Gastroesophageal sphincter (tissue), 3 donors: ENCODE measurements at regions not wholly inside any gene's neighbourhood (a gene's known extent, or its start where the extent isn't known, plus 50 kb on each side); places are given as distances from the start of the nearest gene placed in this dataset.

Experiments used
- EP300 ChIP-seq: sonication (generic); formaldehyde crosslinking; IDR thresholded peaks from one replicate; pipeline ENCODE4 v1.6.1; 2017; ENCODE audit warnings: antibody characterized with exemption, mild to moderate bottlenecking
- TF ChIP-seq, protein P1 (sequence below), 4 experiments: fragments of 200-600 bp in 2 of 4; fragments of 450-650 bp in 2 of 4; sonication (generic) in 1 of 4; IDR thresholded peaks; one replicate each; pipeline ENCODE4 v1.5.1; 2017 to 2019; ENCODE audit warnings: antibody characterized with exemption in 4 of 4, mild to moderate bottlenecking in 2 of 4, moderate library complexity in 2 of 4

DNA sequence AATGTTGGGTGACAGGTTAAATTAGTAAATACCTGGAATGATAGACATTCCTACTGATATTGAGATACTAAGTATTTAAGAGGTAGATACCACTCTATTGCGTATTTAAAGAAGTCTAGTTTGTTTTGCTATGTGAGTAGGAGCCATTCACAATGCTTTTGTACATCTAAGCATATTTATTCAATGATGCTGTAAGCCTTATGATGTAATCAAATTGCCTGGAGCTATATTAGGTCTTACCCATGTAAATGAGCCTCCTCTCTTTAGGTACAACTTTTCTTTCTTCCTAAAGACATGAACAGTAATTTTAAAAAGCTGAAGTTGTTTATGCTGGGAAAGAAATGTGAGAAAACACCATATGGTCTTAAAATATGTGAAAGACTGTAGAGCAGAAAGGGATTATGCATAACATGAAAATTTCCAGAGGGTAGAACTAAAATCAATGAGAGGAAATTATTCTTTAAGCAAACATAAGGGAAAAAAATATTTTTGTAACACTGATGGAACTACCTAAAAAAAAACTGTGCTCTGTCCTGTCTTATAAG is 526.7 kb downstream of the EPHA7 start:
- no peak for TF ChIP-seq EP300
- TF ChIP-seq, protein P1, sequence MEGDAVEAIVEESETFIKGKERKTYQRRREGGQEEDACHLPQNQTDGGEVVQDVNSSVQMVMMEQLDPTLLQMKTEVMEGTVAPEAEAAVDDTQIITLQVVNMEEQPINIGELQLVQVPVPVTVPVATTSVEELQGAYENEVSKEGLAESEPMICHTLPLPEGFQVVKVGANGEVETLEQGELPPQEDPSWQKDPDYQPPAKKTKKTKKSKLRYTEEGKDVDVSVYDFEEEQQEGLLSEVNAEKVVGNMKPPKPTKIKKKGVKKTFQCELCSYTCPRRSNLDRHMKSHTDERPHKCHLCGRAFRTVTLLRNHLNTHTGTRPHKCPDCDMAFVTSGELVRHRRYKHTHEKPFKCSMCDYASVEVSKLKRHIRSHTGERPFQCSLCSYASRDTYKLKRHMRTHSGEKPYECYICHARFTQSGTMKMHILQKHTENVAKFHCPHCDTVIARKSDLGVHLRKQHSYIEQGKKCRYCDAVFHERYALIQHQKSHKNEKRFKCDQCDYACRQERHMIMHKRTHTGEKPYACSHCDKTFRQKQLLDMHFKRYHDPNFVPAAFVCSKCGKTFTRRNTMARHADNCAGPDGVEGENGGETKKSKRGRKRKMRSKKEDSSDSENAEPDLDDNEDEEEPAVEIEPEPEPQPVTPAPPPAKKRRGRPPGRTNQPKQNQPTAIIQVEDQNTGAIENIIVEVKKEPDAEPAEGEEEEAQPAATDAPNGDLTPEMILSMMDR (IDR thresholded peaks at IDR 0.05): no peak
